ENCODE measurements at regions not wholly inside any gene's neighbourhood (a gene's known extent, or its start where the extent isn't known, plus 50 kb on each side); places are given as distances from the start of the nearest gene placed in this dataset.
"Not testable (repeated sequence)": the region's sequence is repeated elsewhere in the genome, so short reads cannot be mapped to it uniquely, and the experiment has no call there.

DNA sequence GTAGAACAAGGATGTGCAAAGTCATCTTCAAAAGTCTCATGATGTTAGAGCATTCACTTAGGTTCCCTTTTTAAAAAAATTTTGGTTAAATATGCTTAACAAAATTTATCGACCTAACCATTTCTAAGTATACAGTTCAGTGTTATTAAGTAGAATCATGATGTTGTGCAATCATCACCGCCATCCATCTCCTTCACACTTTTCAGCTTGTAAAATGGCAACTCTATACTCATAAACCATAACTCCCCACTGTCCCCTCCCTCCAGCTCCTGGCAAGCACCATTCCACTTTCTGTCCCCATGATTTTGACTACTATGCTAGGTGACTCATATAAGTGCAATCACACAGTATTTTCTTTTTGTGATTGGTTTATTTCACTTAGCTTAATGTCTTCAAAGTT is 895.0 kb downstream of the TBL1XR1 start:
- no peak for DNase-seq

DNA sequence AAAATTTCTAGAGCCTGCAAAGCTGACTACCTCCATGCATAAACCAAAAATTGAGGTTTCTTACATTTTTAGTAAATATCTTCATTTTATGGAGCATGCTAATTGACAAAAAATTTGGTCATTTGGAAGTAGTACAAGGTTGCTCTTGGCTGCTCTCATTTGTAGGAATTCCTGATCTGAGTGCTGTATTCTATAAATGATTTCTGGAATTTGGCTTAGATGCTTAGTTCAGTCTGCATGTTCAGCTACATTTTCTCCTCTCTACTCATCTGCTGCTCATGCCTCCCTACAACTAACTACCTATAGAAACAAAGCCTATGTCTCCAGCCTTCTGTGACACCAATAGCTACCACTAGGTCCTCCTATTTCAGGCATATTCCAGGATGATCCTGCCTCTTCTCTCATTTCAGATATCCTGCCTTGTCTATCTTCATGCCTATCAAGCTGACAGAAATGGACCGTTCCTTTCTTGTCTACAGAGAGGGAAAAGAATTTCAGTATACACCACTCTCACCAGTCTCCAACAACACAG is 901.1 kb downstream of the TBL1XR1 start:
- DNase-seq: no peak

- no peak for DNase-seq
Observed at GRCh38 chr3:176293276-176293675, 904.0 kb downstream of the TBL1XR1 start.

- no peak for DNase-seq
Observed at GRCh38 chr3:176286476-176287085, 910.7 kb downstream of the TBL1XR1 start.

DNA sequence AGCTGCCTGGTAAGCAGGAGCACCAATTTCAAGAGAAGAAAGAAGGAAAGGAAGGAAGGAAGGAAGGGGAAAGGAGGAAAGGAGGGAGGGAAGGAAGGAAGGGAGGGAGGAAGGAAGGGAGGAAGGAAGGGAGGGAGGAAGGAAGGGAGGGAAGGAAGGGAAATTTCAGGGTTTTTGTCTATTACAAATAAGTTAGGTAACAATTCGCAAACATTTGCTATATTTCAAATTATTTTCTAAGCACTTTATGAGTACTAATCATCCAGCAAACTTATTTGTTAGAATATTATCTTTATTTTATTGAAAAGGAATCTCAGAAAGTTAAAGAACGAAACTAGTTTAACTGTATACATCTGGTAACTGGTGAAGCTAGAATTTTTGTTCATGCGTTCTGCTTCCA is 921.7 kb downstream of the TBL1XR1 start:
- no peak for DNase-seq

GRCh38 chr3:176275113-176275512 is 922.2 kb downstream of the TBL1XR1 start:
- DNase-seq: no peak

- DNase-seq: no peak
Observed at GRCh38 chr3:176274161-176274560, 923.1 kb downstream of the TBL1XR1 start.

DNA sequence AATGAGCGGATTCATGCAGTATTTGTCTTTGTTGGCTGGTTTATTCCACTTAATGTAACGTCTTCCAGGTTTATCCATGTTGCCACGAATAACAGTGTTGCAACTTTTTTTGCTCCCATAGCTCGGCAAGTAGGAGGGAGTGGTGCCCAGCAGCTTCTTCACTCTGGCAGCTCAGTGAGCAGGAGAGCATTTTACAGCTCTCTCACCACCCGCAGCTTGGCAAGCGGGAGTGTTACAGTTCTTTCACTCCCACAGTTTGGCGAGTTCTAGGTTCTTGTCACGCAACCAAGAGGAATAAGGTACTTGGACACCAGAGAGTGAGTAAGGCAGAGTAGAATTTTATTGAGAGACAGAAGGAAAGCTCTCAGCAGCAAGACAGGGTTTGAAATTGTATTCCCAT is 935.2 kb downstream of the TBL1XR1 start:
- no peak for DNase-seq

DNA sequence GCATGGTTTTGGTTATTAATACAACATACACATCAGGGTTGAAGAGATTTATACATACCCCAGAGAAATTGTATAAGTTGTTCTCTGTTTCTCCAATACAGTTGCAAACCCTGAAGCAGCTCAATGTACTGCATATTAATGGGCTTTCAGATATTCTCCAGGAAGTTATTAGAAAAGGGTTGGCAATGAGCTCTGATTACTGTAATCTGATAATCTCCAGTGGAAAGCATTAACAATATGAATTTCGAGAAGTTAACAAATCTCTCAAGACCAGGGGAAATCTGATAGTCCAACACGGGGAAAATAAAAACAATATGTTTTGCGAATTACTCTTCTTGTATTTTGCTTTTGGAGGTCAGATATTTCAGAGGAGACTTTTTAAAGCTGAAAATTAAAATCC is 950.1 kb downstream of the TBL1XR1 start:
- no peak for DNase-seq

- no peak for DNase-seq
Observed at GRCh38 chr3:176219970-176220369, 977.3 kb downstream of the TBL1XR1 start.

DNA sequence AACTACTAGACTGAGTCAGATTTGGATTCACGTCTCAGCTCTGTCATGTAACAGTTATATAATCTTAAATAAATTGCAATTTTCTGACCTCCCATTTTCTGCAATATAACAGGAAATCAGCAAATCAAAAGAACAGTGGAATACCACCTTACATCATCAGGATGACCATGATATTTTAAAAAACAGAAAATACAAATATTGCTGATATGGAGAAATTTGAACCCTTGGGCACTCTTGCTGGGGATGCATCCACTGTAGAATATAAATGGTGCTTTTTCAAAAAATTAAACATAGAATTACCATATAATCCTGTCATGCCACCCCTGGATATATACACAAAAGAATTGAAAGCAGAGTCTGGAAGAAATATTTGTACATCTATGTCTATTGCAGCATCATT is 982.5 kb downstream of the TBL1XR1 start:
- no peak for DNase-seq

- DNase-seq: not testable (repeated sequence)
Observed at GRCh38 chr3:176213314-176213713, 984.0 kb downstream of the TBL1XR1 start.

GRCh38 chr3:176208915-176209314 is 988.4 kb downstream of the TBL1XR1 start:
- no peak for DNase-seq

DNA sequence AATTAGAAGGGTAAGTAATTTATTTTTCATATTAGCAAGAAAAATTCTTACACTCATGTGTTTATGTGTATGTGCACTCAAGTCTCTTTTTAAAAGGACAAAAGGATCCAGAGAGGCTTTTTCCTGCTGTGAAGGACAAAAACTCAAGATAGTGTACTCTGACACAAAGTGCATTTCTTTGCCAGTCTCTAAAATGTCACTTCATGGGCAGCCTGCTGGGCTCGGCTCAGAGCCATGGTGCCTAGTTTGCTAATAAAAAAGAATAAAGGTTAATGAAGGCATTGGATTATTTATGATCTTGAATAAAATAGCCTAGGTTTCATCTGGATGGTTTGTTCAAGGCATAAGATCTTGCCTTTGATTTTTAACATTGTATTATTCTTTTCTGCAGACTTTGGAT is 989.0 kb downstream of the TBL1XR1 start:
- no peak for DNase-seq

GRCh38 chr3:176206809-176207208 is 990.5 kb downstream of the TBL1XR1 start:
- no peak for DNase-seq

- DNase-seq: no peak
Observed at GRCh38 chr3:176202652-176203051, 994.6 kb downstream of the TBL1XR1 start.

GRCh38 chr3:176193032-176193730 is 1004.1 kb downstream of the TBL1XR1 start:
- no peak for DNase-seq

- no peak for DNase-seq
Observed at GRCh38 chr3:176190755-176191154, 1006.5 kb downstream of the TBL1XR1 start.

DNA sequence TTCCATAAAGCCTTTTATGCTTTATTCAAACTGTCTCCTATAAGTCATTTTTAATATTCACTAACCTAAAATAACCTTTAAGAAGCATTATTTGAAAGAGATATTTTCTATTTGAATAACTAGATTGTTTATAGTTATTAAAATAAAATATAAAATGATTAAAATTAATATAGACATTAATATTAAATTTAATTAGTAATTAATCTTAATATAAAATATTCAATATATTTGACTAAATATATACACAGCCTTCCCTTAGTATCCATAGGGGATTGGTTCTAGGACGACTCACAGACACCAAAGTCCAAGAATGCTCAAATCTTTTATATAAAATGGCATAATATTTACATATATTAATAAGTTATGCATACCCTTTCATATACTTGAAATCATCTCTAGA is 1014.1 kb downstream of the TBL1XR1 start:
- DNase-seq: no peak

- no peak for DNase-seq
Observed at GRCh38 chr3:176174060-176174459, 1023.2 kb downstream of the TBL1XR1 start.

- no peak for DNase-seq
Observed at GRCh38 chr3:176172492-176172891, 1024.8 kb downstream of the TBL1XR1 start.

DNA sequence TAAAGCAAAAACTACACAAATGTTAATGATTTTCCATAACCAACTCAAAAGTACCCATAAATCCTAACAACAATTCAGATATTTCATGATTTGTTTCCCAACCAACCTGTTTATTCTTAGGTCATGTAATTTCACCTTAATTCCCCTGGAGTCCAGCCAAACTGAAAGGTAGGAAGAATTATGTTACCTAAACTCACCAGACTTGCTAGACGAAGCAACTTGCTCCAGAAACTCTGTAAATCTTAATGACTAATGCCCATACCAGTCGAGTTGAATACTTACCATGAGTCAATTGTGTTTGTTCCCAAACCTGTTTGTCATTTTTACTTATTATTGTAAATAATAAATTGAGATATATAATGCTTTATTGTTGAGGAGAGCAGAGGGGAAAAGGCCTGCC is 1030.0 kb downstream of the TBL1XR1 start:
- DNase-seq: no peak

DNA sequence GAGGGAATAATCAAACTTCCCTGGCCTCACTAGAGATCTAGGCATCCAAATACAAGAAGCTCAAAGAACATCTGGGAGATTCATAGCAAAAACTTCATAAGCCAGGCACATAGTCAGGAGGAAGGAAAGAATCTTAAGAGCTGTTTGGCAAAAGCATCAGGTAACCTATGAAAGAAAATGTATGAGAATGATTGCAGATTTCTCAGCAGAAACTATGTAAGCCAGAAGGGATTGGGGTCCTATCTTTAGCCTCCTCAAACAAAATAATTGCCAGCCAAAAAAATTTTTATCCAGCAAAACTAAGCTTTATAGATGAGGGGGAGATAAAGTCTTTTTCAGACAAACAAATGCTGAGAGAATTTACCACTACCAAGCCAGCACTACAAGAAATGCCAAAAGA is 1036.3 kb downstream of the TBL1XR1 start:
- no peak for DNase-seq

DNA sequence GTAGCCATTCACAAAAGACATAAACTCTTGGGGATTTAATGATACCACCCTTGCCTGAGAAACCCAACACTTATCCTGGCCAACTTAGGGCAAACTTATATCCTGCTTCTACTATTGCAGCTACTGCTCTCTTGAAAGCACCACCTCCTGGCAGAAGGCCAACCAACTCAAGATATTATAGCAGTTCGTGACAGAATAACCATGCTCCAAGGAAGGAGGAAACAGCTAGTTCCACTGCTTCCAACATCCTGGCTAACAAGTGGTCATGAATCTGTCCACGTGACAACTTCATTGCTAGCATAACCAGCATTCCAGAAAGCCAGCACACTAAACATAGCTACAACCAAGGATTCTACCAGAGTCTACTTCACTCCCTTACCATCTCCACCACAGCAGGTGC is 1037.5 kb downstream of the TBL1XR1 start:
- DNase-seq: no peak

DNA sequence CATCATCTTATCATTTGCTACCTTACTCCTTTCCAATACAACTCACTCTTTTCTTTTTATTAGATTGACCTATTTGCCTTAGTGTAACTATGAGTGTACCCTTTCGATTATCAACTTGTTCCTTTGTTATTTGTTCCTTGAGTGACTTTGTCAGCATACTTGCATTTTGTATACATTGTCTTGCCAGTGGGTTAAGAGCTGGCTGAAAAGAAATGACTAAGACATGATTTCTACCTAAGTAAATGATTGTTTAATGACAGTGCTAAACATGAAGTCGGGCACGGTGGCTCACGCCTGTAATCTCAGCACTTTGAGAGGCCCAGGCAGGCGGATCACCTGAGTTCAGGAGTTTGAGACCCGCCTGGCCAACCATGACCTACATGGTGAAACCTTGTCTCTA is 1042.3 kb downstream of the TBL1XR1 start:
- no peak for DNase-seq

Data from activated naive CD4-positive, alpha-beta T cell treated with anti-CD3 and anti-CD28 coated beads, Interleukin-2, amount 50 U/mL, for 16 hours (primary cell).